HG03432 (cell line): ENCODE measurements at regions not wholly inside any gene's neighbourhood (a gene's known extent, or its start where the extent isn't known, plus 50 kb on each side); places are given as distances from the start of the nearest gene placed in this dataset.

Source experiments
- ATAC-seq: cut with Tn5 transposase; IDR thresholded peaks from one replicate; pipeline ENCODE4 v1.9.1; 2021; ENCODE audit warnings: mild to moderate bottlenecking, moderate library complexity; ENCODE audit not compliant: unreplicated experiment

GRCh38 chr6:47151232-47151898 is 109.2 kb upstream of the ADGRF1 start:
- no peak for ATAC-seq

GRCh38 chr6:47149554-47149953 is 107.4 kb upstream of the ADGRF1 start:
- ATAC-seq: no peak

GRCh38 chr6:47149066-47149465 is 106.9 kb upstream of the ADGRF1 start:
- ATAC-seq: no peak

DNA sequence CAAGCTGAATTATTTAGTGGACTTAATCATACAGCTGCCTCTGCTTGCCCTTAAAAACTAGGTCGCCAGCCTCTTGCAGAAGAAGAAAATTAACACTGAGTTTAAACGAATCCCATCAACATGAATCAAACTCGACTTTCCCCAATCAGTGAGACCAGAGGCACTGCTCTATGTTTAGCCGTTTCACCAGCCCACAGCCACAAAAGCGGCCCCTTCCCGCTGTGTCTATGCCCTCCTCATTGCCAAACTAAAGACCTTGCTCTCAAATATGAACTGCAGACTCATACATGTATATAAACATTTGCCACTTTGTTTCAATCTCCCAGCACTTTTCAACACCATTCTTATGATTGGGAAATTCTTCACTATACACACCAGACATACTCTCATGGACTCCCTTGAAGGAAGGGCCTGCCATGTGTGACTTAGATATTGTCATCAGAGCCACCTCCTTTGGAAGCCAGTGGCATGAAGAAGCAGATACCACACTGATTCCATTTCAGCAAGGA is 105.8 kb upstream of the ADGRF1 start:
- no peak for ATAC-seq

GRCh38 chr6:47147175-47147727 is 105.1 kb upstream of the ADGRF1 start:
- no peak for ATAC-seq

GRCh38 chr6:47146431-47147174 is 104.5 kb upstream of the ADGRF1 start:
- no peak for ATAC-seq

GRCh38 chr6:47145212-47145611 is 103.1 kb upstream of the ADGRF1 start:
- no peak for ATAC-seq

- no peak for ATAC-seq
These were observed 102.2 kb upstream of the ADGRF1 start for GRCh38 chr6:47144306-47144705.

GRCh38 chr6:47141963-47142362 is 99.8 kb upstream of the ADGRF1 start:
- ATAC-seq: no peak

DNA sequence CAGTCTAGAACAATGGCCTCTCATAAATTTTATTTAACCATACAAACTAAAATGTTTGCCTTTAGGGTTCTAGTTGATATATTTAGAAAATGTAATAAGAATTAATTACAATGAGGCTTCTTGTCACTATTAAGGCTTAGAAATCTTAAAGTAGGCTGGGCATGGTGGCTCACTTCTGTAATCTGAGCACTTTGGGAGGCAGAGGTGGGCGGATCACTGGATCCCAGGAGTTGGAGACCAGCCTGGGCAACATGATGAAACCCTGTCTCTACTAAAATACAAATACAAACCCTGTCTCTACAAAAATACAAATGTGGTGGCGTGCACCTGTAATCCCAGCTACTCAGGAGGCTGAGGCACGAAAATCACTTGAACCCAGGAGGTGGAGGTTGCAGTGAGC is 99.0 kb upstream of the ADGRF1 start:
- ATAC-seq: no peak

DNA sequence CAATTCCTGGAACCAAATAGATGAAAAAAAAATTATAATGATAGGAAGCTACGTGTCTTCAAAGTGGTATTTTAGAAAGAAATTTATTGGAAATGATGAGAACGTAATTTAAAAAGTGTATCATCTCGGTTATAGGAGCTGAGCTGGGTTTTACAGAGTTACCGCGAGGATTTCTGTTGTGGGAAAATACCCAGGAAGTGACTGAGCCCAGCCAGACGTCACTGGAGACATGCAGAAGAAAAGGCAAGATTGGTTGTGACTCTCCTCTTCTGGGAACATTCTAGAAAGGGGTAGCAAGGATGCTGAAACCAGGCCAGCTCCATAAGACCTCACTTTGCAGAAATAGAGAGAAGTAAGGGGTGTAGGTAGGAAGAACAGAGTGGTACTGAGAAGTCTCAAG is 95.9 kb upstream of the ADGRF1 start:
- no peak for ATAC-seq

GRCh38 chr6:47137073-47137472 is 94.9 kb upstream of the ADGRF1 start:
- ATAC-seq: no peak

DNA sequence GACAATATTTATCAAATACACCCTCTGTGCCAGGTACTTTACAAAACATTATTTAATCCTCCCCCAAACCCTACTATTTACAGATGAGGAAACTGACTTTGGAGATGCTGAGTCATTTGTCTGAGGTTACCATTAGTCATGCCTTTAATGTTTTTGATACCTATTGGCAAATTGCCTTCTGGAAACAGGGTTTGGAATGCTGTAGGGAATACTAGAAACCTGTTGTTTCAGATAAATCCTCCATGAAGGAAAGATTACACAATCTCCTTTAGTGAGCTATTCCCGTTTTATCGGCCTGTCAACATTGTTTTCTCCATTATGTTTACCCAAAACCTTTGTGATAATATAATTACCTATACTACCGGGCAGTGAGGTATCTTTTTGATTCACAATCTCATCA is 93.6 kb upstream of the ADGRF1 start:
- no peak for ATAC-seq

- ATAC-seq: no peak
These were observed 92.5 kb upstream of the ADGRF1 start for GRCh38 chr6:47134476-47135189.

DNA sequence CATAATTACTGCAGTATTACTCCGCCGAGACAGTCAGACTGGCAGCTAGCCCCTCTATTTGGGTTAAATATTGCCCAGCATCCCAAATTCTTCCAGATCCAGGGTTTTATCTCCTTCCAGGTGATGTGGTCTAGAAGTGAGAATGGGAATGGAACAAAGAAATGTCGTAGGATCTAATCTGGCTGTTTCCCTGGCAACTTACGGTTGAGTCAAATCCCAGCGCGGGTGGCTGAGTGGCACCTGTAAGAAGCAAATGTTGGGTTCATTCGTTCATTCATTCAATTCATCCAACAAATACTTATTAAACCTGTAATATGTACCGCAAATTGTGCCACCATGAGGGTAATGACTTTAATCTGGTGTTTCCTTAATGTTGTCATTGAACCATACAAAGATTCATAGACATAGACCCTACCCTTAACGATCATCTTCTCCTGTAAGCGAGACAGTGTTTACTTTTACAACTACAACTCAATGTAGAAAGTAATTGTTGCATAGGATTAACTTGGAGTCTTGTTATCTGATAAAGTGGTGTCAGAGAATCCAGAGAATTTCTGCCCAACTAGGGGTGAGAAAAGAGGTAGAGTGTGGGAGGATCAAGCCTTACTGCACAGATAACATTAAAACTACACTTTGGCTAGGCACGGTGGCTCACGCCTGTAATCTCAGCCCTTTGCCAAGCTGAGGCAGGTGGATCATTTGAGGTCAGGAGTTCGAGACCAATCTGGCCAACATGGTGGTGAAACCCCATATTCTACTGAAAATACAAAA is 91.3 kb upstream of the ADGRF1 start:
- ATAC-seq: no peak

DNA sequence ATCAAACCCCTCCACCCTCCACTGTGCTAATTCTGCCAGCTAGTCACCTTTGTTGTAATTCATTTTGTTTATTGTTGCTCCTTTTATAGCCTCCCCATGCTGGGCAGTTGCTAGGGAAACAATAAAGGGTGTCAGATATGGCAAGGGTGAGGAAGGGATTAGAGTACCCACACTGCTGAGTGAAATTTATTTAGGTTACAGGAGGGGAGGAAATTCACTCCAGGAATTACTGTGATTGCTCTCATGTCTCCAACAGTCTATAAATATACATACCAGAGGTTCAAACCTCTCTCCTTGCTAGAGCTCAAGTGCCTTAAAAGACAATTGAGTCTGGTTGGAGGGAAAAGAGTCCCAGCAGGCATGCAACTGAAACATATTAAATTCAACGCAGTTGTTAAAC is 90.6 kb upstream of the ADGRF1 start:
- ATAC-seq: no peak

DNA sequence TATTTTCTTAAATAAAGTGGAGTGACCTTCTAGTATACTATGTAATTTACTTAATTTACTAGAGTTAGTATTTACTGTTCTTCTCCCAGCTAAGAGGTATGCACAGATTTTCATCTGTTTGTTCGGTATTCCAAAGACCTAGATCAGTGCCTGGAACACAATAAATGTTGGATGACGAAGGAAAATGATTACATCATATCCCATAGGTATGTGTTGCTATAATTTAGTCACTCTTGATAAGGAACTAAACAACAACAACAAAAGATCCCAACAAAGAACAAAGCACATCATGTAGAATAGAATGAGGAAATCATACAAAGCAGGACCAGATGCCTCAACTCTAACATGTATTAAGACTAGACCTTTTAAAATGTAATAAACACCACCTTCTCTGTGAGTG is 89.6 kb upstream of the ADGRF1 start:
- no peak for ATAC-seq

DNA sequence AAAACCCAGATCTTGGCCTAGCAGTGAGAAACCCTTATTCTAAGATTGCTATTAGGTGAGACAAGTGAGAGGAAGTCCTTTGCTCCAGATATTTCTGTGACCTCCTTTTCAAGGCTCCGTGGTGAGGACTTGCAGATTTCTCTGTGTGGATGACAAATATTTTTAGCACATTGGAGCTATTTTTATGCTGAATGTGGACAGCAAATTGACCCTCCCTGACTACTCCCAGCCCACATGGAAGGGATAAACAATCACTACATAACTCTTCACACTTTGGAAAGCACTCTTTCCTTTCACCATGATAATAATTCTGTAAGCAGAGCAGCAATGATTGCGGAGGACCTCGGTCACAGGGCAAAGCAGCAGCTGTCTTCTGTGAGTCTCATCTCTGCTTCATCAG is 88.0 kb upstream of the ADGRF1 start:
- no peak for ATAC-seq

DNA sequence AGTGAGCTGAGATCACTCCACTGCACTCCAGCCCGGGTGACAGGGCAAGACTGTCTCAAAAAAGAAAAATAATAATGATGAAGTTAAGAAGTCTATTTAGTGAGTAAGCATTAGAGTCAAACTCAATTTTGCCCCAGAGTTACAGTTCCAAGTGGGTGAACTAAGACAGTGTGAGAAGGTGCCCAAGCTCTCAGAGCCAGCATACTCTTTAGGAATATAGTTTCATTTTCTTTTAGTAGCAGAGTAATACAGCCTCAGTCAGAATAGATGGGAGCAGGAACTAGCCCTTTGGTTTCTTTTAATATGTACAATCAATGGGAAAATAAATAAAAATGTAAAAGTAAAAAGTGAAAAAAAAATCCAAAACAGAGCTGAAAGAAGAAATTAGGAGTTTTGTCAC is 87.0 kb upstream of the ADGRF1 start:
- ATAC-seq: no peak

DNA sequence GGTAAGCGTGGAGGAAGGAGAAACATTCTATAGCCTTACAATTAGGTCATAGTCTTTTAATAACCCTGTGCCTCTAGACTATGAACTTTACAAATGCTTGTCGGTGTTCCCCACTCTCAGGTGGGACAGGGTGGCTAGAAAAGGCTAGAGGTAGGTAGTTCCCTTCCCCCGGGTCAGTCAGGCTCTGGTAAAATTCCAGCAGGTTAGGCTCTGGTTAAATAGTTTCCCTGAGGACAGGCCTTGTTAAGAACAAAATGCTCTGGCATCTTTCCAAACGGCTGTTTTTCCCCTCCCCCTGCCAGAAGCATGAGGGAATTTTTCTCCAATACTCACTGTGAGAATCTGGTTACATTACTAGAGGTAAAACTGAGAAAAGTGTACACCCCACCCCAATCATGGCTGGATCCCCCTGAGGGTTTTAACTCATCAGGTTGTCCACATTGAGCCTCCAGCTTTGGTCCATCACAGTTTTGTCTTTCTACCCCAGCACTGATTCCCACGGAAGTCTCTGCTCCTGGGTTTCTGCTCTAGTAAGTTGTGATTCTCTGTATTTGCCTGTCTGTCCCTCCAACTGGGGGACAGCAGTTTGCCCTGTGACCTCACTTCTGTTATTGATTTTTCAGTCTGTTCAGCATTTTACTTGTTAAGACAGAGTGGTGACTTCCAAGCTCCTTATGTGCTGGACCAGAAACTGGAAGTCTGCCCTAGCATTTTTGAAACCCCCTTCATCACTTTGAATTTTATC is 84.7 kb upstream of the ADGRF1 start:
- ATAC-seq: no peak
